ENCODE measurements at regions not wholly inside any gene's neighbourhood (a gene's known extent, or its start where the extent isn't known, plus 50 kb on each side); places are given as distances from the start of the nearest gene placed in this dataset.

GRCh38 chr6:167564416-167565250, 239.7 kb downstream of the TTLL2 start:
- TF ChIP-seq PBX3 (IDR thresholded peaks at IDR 0.05) (no peak), CTCF (IDR thresholded peaks at IDR 0.05) (no peak), REST (IDR thresholded peaks at IDR 0.05) (no peak), USF2 (IDR thresholded peaks at IDR 0.05) (no peak)

Measured in A549 (cell line).